GM21619 (cell line): ENCODE measurements at regions not wholly inside any gene's neighbourhood (a gene's known extent, or its start where the extent isn't known, plus 50 kb on each side); places are given as distances from the start of the nearest gene placed in this dataset.
"Not testable (repeated sequence)": the region's sequence is repeated elsewhere in the genome, so short reads cannot be mapped to it uniquely, and the experiment has no call there.

Source experiments
- ATAC-seq: cut with Tn5 transposase; IDR thresholded peaks from one replicate; pipeline ENCODE4 v1.9.1; 2021; ENCODE audit not compliant: unreplicated experiment

GRCh38 chr6:167661552-167662044 lies 165.1 kb upstream of the AFDN start:
- no peak for ATAC-seq

DNA sequence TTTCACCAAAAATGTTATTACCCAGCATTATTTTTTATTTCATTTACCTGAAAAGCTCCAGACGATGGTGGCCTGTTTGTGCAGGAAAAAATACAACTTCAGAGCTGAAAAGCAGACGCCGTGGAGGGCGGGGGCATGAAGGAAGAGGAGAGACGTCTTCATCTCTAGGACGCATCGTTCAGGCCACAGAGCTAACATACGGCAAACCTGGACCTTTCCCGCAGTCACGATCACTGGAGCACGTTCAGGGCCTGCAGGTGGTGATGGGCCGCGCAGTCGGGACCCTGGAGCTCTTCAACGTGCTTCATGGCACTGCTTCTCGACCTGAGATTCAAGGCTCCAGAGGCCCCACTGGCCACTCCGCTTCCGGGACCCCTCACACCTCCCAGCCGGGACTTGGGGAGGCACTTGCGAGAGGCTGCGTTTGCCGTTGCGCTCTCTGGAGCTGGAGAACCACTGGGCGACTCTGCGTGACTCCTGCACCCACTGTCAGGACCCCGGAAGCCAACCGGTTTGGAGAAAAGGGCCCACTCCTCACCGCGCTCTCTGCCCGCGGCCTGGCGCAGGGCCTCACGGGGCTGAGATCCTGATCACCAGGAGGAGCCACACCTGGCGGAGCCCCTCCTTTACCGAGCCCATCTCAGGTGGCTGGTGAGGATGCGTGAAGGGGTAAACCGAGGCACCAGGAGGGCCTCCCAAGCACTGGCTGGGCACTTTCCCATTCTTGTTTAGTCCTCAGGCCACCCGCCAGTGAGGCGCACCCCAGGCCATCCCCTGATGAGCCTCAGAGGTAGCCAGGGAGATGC lies 164.4 kb upstream of the AFDN start:
- no peak for ATAC-seq

DNA sequence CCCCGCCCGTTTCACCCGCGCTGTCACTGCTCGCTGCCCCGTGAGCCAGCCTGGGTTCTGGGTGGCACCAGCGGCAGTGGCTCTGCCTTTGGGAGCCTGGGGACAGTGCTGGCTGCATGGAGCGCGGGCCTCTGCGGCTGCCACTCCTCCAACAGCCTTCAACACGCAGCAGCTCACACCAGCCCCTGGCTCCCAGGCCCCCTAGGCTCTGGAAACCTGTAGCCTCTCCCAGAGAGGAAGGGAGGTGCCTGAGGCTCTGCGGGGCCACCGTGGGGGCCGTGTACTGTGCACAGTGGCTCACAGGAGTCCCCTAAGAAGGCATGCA lies 163.9 kb upstream of the AFDN start:
- ATAC-seq: no peak

- no peak for ATAC-seq
Observed at GRCh38 chr6:167663316-167663715, 163.4 kb upstream of the AFDN start.

- no peak for ATAC-seq
Observed at GRCh38 chr6:167663784-167664443, 162.8 kb upstream of the AFDN start.

DNA sequence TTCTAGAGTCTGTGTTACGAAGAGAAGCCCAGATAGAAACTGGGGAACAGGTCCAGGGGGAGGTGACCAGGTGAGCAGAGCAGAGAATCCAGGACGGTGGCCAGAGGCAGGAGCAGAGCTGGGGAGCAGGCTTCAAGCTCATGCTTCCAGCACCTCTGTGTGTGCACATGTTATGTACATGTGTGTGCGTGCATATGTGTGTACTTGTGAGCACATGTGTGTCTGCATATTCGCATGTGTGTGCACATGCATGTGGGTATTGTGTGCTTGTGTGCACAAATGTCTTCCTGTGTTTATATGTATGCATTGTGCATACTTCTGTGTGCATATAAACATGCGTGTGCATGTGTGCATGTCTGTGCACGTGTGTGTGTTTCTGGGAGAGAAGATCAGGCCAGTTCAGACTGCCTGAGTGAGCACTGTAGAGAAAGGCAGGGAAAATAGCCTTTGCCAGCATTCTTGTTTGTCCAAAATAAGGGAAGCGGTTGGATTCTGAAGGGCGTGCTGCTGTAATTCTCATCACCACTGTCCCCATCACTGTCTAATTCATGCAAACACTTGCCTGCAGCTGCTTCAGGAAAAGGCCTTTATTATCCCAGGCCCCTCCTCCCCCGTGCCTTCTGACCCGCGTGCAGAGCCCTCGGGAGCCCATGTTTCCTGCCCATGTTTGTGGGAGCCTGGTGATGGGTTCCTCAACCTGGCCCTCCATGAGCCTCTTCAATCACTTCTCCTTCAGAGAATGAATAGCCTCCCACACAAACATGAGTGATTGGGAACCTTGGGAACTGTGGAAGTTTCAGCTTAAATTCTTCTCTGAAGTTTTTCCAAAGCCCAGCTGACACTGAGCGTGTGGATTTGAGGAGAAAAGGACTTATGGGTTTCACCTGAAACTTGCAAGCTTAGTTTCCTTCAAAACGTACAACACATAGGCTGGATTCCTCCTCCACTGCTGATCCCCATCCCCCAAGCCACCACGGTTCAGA lies 161.7 kb upstream of the AFDN start:
- ATAC-seq: no peak

GRCh38 chr6:167665698-167666330 lies 160.9 kb upstream of the AFDN start:
- ATAC-seq: no peak

DNA sequence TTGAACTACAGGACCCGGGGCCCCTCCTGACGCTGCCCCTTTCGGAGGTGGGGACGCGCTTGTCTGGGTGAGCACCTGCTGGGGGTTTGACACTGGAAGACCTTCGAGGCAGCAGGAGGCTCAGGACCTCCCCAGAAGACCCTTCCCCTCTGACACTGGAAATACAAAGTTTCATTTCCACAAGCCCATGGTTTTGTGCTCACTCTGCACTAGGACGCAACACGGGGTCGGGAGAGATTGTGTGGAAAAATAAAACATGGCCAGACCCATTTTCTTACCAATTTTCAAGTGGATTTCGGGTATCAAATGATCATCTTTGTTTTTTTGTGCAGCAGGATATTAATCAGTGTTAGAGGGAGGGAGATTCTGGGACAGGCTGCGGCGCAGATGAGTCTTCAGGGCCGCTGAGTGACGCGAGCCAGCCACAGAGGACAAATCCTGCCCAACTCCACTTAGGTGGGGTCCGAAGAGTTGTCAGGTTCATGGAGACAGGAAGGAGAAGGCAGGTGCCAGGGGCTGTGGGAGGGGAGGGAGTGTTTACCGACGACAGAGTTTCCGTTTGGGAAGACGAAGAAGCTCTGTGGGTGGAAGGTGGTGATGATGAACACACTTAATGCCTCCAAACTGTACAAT lies 160.0 kb upstream of the AFDN start:
- ATAC-seq: no peak

- ATAC-seq: no peak
Observed at GRCh38 chr6:167667204-167668018, 159.3 kb upstream of the AFDN start.

GRCh38 chr6:167668019-167668753 lies 158.5 kb upstream of the AFDN start:
- no peak for ATAC-seq

DNA sequence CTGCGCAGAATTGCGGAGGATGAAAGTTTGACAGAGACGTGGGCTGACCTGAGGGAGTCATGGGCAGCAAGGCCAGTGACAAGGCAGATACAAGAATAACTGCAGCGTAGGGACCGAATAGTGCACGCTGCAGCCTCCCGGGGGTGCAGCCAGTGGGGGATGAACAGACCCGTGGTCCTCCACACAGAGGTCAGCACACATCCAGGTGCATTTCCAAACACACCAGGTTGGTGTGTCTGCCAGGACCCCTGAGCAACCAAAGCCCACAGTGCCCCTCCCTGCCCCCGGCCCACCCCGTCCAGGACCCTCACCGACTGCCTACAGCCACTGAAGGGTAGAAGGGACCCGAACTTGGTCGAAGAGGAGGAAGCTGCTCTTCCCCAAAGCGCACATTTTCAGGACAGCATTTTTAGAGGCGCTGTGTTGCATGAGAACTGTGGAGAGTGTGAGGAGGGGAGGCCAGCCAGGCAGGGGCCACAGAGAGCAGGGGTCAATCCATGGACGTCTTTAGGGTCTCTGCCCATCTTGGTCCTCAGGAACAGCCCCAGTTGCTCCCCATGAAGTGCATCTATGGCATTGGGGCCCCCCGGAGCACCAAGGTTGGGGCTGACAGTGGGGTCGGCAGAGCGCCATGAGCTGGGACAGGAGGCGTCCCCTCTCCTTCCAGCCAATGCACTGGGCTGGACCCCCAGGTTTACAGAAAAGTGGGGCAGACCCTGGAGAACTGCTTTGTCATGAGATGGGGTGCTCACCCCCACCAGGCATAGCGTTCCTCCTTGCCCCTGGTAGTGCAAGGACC lies 157.8 kb upstream of the AFDN start:
- no peak for ATAC-seq

GRCh38 chr6:167669553-167669849 lies 157.2 kb upstream of the AFDN start:
- ATAC-seq: no peak

GRCh38 chr6:167669870-167670802 lies 156.6 kb upstream of the AFDN start:
- no peak for ATAC-seq

DNA sequence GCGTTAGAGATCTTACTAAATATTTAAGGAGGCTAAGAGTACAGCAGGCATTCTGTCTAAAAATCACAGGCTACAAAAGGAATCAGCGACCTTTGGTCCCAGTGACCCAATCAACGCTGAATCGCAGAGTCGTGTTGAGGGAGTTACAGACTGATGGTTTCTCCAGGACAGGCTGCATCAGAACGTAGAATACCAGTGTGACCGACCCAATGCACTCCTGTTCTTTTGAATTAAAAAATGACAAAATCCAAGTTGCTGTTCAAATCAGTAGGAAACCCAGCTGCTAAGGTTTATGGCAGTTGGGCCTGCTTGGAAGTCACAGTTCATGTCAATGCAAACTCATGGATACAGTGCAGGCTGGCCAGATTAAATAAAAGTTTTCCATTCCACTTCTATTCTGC lies 155.8 kb upstream of the AFDN start:
- ATAC-seq: no peak

DNA sequence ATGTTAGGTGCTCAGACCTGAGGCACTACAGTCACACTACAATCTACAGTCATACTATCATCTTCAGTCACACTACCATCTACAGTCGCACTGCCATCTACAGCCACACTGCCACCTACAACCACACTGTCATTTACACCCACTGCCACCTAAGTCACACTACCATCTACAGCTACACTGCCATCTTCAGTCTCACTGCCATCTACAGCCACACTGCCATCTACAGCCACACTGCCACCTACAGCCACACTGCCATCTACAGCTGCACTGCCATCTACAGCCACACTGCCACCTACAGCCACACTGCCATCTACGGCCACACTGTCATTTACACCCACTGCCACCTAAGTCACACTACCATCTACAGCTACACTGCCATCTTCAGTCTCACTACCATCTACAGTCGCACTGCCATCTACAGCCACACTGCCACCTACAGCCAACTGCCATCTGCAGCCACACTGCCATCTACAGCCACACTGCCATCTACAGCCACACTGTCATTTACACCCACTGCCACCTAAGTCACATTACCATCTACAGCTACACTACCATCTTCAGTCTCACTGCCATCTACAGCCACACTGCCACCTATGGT lies 155.2 kb upstream of the AFDN start:
- not testable (repeated sequence) for ATAC-seq

DNA sequence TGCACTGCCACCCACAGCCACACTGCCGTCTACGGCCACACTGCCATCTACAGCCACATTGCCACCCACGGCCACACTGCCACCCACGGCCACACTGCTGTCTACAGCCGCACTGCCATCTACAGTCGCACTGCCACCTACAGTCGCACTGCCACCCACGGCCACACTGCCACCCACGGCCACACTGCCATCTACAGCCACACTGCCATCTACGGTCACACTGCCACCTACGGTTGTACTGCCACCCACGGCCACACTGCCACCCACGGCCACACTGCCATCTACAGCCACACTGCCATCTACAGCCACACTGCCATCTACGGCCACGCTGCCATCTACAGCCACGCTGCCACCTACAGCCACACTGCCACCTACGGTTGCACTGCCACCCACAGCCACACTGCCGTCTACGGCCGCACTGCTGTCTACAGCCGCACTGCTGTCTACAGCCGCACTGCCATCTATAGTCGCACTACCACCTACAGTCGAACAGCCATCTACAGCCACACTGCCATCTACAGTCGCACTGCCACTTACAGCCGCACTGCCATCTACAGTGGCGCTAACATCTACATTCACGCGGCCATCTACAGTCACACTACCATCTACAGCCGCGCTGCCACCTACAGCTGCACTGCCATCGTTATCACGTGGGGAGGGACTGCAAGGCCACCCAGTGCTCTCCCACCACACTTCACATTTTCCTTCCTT lies 154.6 kb upstream of the AFDN start:
- ATAC-seq: no peak
